GM18909 (cell line): ENCODE measurements at regions not wholly inside any gene's neighbourhood (a gene's known extent, or its start where the extent isn't known, plus 50 kb on each side); places are given as distances from the start of the nearest gene placed in this dataset.
"Not testable (repeated sequence)": the region's sequence is repeated elsewhere in the genome, so short reads cannot be mapped to it uniquely, and the experiment has no call there.

Source experiments
- ATAC-seq: cut with Tn5 transposase; IDR thresholded peaks from one replicate; pipeline ENCODE4 v1.9.1; 2021; ENCODE audit warnings: mild to moderate bottlenecking; ENCODE audit not compliant: unreplicated experiment, poor library complexity

- no peak for ATAC-seq
Measured at GRCh38 chr15:53225781-53226180, 435.6 kb upstream of the ONECUT1 start.

- ATAC-seq, result no peak
Measured at GRCh38 chr15:53224371-53224770, 434.2 kb upstream of the ONECUT1 start.

- ATAC-seq, result no peak
Measured at GRCh38 chr15:53223815-53224214, 433.7 kb upstream of the ONECUT1 start.

- ATAC-seq, result no peak
Measured at GRCh38 chr15:53218666-53219580, 428.8 kb upstream of the ONECUT1 start.

- ATAC-seq, result no peak
Measured at GRCh38 chr15:53216036-53216435, 425.9 kb upstream of the ONECUT1 start.

GRCh38 chr15:53213336-53213735 is 423.2 kb upstream of the ONECUT1 start:
- no peak for ATAC-seq

GRCh38 chr15:53212785-53213184 is 422.6 kb upstream of the ONECUT1 start:
- no peak for ATAC-seq

GRCh38 chr15:53210653-53211052 is 420.5 kb upstream of the ONECUT1 start:
- no peak for ATAC-seq

- no peak for ATAC-seq
Measured at GRCh38 chr15:53209396-53210042, 419.4 kb upstream of the ONECUT1 start.

- ATAC-seq, result no peak
Measured at GRCh38 chr15:53208751-53209150, 418.6 kb upstream of the ONECUT1 start.

- no peak for ATAC-seq
Measured at GRCh38 chr15:53203454-53203853, 413.3 kb upstream of the ONECUT1 start.

GRCh38 chr15:53202876-53203275 is 412.7 kb upstream of the ONECUT1 start:
- ATAC-seq, result no peak

- ATAC-seq, result peak; percentile 84
Measured at GRCh38 chr15:53197426-53197839, 407.3 kb upstream of the ONECUT1 start.

GRCh38 chr15:53196788-53197187 is 406.7 kb upstream of the ONECUT1 start:
- no peak for ATAC-seq

- ATAC-seq, result no peak
Measured at GRCh38 chr15:53196242-53196641, 406.1 kb upstream of the ONECUT1 start.

GRCh38 chr15:53193149-53193548 is 403.0 kb upstream of the ONECUT1 start:
- ATAC-seq, result no peak

- no peak for ATAC-seq
Measured at GRCh38 chr15:53189860-53190259, 399.7 kb upstream of the ONECUT1 start.

- not testable (repeated sequence) for ATAC-seq
Measured at GRCh38 chr15:53183449-53183848, 393.3 kb upstream of the ONECUT1 start.

GRCh38 chr15:53171571-53171970 is 381.4 kb upstream of the ONECUT1 start:
- no peak for ATAC-seq

- ATAC-seq, result no peak
Measured at GRCh38 chr15:53166684-53167201, 376.6 kb upstream of the ONECUT1 start.

- no peak for ATAC-seq
Measured at GRCh38 chr15:53165988-53166683, 376.0 kb upstream of the ONECUT1 start.
